Gastrocnemius medialis (tissue), 4 donors: ENCODE measurements at regions not wholly inside any gene's neighbourhood (a gene's known extent, or its start where the extent isn't known, plus 50 kb on each side); places are given as distances from the start of the nearest gene placed in this dataset.

Experiments used
- ATAC-seq, 2 donors: fragments of 150-250 bp; one replicate each; pipeline ENCODE4 v1.9.1; 2016
- DNase-seq, 2 donors: peaks; one replicate each; pipeline ENCODE4 v3.0.0-alpha.2; 2019
- H3K27ac ChIP-seq, 4 donors: fragments of 200-600 bp; sonication (generic); 1 replicate in 1 of 4; 2 replicates in 3 of 4; pipeline ENCODE4 v1.5.1; 2016 to 2018; ENCODE audit warnings: mild to moderate bottlenecking in 2 of 4, moderate library complexity in 1 of 4
- H3K27me3 ChIP-seq, 3 donors: fragments of 200-600 bp; sonication (generic) in 2 of 3; 1 replicate in 1 of 3; 2 replicates in 2 of 3; pipeline versions ENCODE4 v1.5.1 to v1.6.0; 2016 to 2019; ENCODE audit warnings: mild to moderate bottlenecking in 1 of 3, moderate library complexity in 1 of 3
- H3K36me3 ChIP-seq, 2 donors: fragments of 200-600 bp; sonication (generic) in 1 of 2; one replicate each; pipeline ENCODE4 v1.5.1; 2017 to 2018
- H3K4me1 ChIP-seq, 2 donors: fragments of 200-600 bp; sonication (generic) in 1 of 2; one replicate each; pipeline ENCODE4 v1.5.1; 2016 to 2017; ENCODE audit warnings: mild to moderate bottlenecking in 2 of 2
- H3K4me3 ChIP-seq, 4 donors: fragments of 200-600 bp; sonication (generic) in 3 of 4; 1 replicate in 1 of 4; 2 replicates in 3 of 4; pipeline ENCODE4 v1.5.1; 2016 to 2019; ENCODE audit warnings: mild to moderate bottlenecking in 2 of 4
- H3K9me3 ChIP-seq, 3 donors: fragments of 200-600 bp; sonication (generic) in 2 of 3; 1 replicate in 1 of 3; 2 replicates in 2 of 3; pipeline ENCODE4 v1.5.1; 2016 to 2019
- POLR2A ChIP-seq, 2 donors: fragments of 450-650 bp; IDR thresholded peaks; one replicate each; pipeline ENCODE4 v1.6.1; 2017; ENCODE audit warnings: antibody characterized with exemption in 2 of 2, mild to moderate bottlenecking in 2 of 2, moderate library complexity in 2 of 2
- in situ Hi-C, 4 donors: fragments of 200-750 bp; cut with MboI; loops; one replicate each; pipeline versions ENCODE4 v1.15.0 to v1.8.0; 2017; ENCODE audit warnings: low sequenced_read_pairs in 4 of 4
- intact Hi-C: fragments of 100-400 bp; cut with DNase I; formaldehyde crosslinking; loops from one replicate; pipeline ENCODE4 v1.15.1; 2023; ENCODE audit warnings: low total_unique reads
- TF ChIP-seq, protein P1 (sequence below), 5 experiments: fragments of 450-650 bp in 3 of 5; fragments of 200-600 bp in 2 of 5; sonication (generic) in 2 of 5; IDR thresholded peaks in 4 of 5; conservative IDR thresholded peaks in 1 of 5; 1 replicate in 4 of 5; 2 replicates in 1 of 5; pipeline ENCODE4 v1.5.1; 2016 to 2019; ENCODE audit warnings: antibody characterized with exemption in 5 of 5, mild to moderate bottlenecking in 3 of 5, moderate library complexity in 3 of 5

DNA sequence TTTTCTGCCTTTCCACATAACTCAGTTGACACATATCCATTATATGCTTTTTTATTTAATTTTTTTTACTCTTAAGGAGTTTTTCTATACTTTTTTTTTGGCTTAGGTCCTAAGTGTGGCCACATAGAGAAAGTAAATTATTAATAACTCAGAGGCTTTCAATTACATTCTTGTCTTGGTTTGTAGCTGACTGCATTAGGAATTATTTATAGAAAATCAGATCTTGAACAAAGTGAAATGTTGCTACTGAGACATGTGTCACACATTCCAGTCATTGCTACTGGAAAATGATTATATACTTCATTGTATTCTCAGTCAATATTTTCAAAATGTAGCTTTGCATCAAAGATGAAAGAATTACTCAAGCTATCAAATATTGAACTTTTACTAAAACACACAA lies 1277.9 kb downstream of the CDY2B start:
- intact Hi-C loops (no loop called here), in situ Hi-C loops (no loop called here)
- Histone ChIP-seq H3K27me3 (no peaks in the 10 kb centered on the region), H3K9me3 (no peaks in the 10 kb centered on the region), H3K4me1 (no peaks in the 10 kb centered on the region), H3K36me3 (no peaks in the 10 kb centered on the region), H3K27ac (no peak overlapping the region), H3K4me3 (no peak overlapping the region)
- ATAC-seq: no peak
- no peak for DNase-seq
- TF ChIP-seq, protein P1, sequence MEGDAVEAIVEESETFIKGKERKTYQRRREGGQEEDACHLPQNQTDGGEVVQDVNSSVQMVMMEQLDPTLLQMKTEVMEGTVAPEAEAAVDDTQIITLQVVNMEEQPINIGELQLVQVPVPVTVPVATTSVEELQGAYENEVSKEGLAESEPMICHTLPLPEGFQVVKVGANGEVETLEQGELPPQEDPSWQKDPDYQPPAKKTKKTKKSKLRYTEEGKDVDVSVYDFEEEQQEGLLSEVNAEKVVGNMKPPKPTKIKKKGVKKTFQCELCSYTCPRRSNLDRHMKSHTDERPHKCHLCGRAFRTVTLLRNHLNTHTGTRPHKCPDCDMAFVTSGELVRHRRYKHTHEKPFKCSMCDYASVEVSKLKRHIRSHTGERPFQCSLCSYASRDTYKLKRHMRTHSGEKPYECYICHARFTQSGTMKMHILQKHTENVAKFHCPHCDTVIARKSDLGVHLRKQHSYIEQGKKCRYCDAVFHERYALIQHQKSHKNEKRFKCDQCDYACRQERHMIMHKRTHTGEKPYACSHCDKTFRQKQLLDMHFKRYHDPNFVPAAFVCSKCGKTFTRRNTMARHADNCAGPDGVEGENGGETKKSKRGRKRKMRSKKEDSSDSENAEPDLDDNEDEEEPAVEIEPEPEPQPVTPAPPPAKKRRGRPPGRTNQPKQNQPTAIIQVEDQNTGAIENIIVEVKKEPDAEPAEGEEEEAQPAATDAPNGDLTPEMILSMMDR (IDR thresholded peaks at IDR 0.05 in 4 of 5, conservative IDR thresholded peaks at IDR 0.05 in 1 of 5): no peak
- TF ChIP-seq POLR2A (IDR thresholded peaks at IDR 0.05): no peak

DNA sequence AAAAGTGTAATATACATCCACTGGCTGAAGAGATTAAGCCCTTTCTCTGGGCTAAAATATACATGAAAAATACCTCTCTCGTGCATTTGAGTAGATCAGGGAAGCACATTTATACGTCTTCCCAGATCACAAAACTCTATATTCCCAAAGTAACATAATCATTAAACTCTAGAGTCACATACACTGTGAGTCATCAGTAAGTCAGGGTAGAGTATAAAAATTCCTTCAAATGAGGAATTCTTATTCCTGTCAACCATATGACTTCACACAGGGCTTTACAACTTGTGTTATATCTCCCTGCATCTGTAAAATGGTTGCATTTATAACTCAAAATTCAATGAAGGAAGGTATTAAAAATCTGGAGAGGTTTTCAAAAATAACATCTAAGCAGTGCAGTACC lies 1278.4 kb downstream of the CDY2B start:
- intact Hi-C loops: no loop called here
- ATAC-seq: no peak

DNA sequence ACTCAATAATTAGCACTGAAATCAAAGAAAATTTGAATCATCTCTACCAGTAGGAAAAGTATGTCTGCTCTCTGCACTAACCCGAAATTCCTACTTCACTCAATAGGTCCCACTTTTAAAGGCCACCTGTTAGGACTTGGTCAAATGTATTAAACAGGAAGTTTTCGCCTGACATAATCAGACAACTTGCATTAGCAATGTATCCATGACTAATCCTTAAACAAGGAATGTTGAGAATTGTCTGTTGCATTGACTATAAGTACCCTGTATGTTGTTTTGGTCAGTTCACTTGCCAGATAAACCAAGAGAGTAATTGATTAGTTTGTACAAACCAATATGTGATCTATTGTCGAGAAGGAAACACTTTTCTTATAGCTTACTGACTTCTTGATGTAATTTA lies 1308.0 kb downstream of the CDY2B start:
- intact Hi-C loops: no loop called here
- ATAC-seq: no peak
- in situ Hi-C loops: no loop called here
- H3K4me1 ChIP-seq: no peaks in the 10 kb centered on the region
- no peak overlapping the region for H3K27ac ChIP-seq
- H3K36me3 ChIP-seq: no peaks in the 10 kb centered on the region
- TF ChIP-seq POLR2A (IDR thresholded peaks at IDR 0.05): no peak
- TF ChIP-seq, protein P1 (IDR thresholded peaks at IDR 0.05 in 4 of 5, conservative IDR thresholded peaks at IDR 0.05 in 1 of 5): no peak
- no peak for DNase-seq
- no peaks in the 10 kb centered on the region for H3K9me3 ChIP-seq
- H3K4me3 ChIP-seq: no peak overlapping the region
- H3K27me3 ChIP-seq: no peaks in the 10 kb centered on the region

More for the DNA sequence above, 1278.4 kb downstream of the CDY2B start:
- Histone ChIP-seq H3K4me1 (no peaks in the 10 kb centered on the region), H3K4me3 (no peak overlapping the region), H3K27ac (no peak overlapping the region), H3K9me3 (no peaks in the 10 kb centered on the region), H3K27me3 (no peaks in the 10 kb centered on the region), H3K36me3 (no peaks in the 10 kb centered on the region)
- no peak for DNase-seq
- in situ Hi-C loops: no loop called here
- TF ChIP-seq, protein P1 (IDR thresholded peaks at IDR 0.05 in 4 of 5, conservative IDR thresholded peaks at IDR 0.05 in 1 of 5): no peak
- TF ChIP-seq POLR2A (IDR thresholded peaks at IDR 0.05): no peak

DNA sequence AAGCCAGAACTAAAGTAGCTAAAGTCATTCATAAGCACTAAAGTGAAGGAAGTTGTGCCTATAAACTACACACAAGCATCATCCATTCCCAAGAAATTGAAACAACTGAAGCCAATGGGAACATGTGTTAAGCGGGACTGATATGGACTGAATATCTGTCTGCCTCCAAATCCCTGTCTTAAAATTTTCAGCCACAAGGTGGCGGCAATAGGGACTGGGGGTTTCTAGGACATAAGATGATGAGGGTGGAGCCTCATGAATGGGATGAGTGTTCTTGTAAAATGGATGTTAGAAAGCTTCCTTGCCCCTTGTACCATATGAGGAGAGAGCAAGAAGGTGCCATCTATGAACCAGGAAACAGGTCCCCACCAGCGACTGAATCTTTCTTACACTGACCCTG lies 1317.5 kb downstream of the CDY2B start:
- intact Hi-C loops (no loop called here), in situ Hi-C loops (no loop called here)

DNA sequence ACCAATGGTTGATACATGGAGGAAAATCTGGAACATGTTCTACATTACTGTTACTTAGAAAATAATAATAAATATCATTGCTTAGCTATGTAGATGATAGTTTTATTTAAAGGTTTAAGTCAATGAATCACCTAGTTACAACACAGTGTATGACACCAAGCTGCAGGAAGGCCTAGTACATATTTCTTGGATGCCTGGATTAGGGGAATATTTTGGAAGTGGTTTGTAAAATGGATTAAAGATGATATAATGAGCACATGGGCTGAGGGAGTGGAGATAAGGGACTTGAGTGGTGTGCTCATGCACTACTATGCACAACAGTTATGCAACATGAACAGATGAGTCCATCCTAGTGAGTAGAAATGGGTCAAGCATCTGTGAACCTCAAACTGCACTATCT lies 1358.0 kb downstream of the CDY2B start:
- no peaks in the 10 kb centered on the region for H3K36me3 ChIP-seq
- H3K4me1 ChIP-seq: no peaks in the 10 kb centered on the region
- TF ChIP-seq, protein P1 (IDR thresholded peaks at IDR 0.05 in 4 of 5, conservative IDR thresholded peaks at IDR 0.05 in 1 of 5): no peak
- TF ChIP-seq POLR2A (IDR thresholded peaks at IDR 0.05): no peak
- H3K27me3 ChIP-seq: no peaks in the 10 kb centered on the region
- no peak for DNase-seq
- in situ Hi-C loops (no loop called here), intact Hi-C loops (no loop called here)
- H3K4me3 ChIP-seq: no peak overlapping the region
- H3K9me3 ChIP-seq: no peaks in the 10 kb centered on the region
- no peak for ATAC-seq
- no peak overlapping the region for H3K27ac ChIP-seq

More for the DNA sequence above, 1317.5 kb downstream of the CDY2B start:
- DNase-seq (no peak), ATAC-seq (no peak)
- Histone ChIP-seq H3K4me3 (no peak overlapping the region), H3K4me1 (no peaks in the 10 kb centered on the region), H3K27me3 (no peaks in the 10 kb centered on the region), H3K9me3 (no peaks in the 10 kb centered on the region), H3K27ac (no peak overlapping the region), H3K36me3 (no peaks in the 10 kb centered on the region)
- TF ChIP-seq POLR2A (IDR thresholded peaks at IDR 0.05): no peak
- TF ChIP-seq, protein P1 (IDR thresholded peaks at IDR 0.05 in 4 of 5, conservative IDR thresholded peaks at IDR 0.05 in 1 of 5): no peak
